KG1 (cell line): ENCODE measurements at regions not wholly inside any gene's neighbourhood (a gene's known extent, or its start where the extent isn't known, plus 50 kb on each side); places are given as distances from the start of the nearest gene placed in this dataset.
"Not testable (repeated sequence)": the region's sequence is repeated elsewhere in the genome, so short reads cannot be mapped to it uniquely, and the experiment has no call there.

Source experiments
- DNase-seq: peaks from one replicate; lab custom pipeline; 2025; lab: John Stamatoyannopoulos, UW

DNA sequence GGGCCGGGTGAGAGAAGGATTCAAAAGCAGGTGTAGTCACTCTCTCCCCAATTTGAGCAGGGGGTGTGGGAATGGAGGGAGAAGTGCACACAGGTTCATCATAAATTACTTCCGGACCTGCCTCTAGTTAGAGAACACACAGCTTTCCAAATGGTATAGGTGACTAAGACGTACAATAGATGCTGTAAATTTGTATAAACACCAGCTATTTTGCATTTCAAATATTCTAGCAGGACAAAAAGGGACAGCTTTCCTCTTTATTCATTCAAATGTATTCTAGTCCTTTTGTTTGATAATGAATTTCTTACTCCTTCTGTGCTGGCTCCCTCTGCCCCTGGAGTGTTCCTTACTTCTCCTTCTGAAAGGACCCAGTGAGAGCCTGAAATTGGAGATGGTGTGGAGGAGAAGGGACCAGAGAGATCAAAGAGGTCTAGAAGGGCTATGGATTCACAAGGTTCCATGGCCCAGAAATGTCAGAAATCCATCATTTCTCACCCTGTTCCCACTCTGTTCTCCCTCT is 53.2 kb upstream of the SH3BP4 start:
- DNase-seq, result no peak

DNA sequence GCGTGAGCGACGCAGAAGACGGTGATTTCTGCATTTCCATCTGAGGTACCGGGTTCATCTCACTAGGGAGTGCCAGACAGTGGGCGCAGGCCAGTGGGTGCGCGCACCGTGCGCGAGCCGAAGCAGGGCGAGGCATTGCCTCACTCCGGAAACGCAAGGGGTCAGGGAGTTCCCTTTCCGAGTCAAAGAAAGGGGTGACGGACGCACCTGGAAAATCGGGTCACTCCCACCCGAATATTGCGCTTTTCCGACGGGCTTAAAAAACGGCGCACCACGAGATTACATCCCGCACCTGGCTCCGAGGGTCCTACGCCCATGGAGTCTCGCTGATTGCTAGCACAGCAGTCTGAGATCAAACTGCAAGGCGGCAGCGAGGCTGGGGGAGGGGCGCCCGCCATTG is 63.4 kb upstream of the SH3BP4 start:
- DNase-seq, result not testable (repeated sequence)

DNA sequence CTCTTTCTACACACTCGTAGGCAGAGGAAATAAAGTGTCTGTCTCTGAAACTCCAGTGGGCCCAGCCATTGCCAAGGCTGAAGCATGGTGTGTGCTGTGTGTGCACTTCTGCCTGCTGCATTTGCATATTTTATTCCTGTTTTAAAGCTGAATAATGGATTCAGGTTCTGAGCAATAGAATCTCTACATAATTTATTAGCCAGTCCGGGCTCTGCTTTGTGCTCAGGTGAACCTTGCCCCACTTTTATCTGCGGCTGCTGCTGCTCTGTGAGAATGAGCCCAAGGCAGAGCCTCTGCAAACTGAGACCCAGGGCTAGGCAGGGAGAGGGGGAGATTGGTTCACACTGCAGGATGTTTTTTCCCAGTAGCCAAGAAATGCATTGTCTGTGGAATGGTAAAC is 64.6 kb upstream of the SH3BP4 start:
- no peak for DNase-seq

DNA sequence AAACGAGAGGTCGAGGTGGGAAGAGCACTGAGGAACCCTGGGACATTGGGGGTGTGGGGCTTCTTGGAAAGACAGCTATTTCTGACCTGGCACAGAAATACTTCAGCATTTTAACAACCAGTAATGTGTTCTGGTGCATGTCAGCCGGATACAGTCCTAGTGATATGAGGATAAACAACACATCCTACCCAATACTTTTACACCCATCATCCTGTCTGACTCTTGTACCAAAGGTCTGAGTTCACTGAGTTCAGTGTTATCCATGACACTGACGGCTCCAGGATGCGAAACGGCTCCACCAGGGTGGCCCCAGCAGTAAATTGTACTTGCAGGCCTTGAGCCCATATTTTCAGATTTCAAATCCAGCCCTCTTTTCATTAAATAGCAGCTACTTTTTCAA is 65.9 kb upstream of the SH3BP4 start:
- DNase-seq, result no peak

DNA sequence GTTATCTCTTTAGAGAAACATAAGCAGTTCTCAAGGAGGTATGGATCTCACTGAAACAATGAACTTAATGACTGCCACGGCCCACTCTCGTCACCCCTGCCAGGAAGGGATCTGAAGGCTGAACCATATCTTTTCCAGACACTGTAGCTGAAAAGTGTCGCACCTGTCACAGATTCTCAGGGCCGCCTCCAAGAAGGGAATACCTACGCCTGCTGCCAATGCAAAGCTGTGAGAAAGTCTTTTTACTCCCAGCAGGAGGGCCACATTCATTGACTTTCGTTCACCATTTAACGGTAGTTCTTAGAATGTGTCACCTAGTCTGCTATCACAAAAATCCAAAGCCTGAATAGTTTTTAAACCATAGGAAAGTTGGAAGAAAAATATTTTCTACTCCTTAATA is 66.7 kb upstream of the SH3BP4 start:
- no peak for DNase-seq

DNA sequence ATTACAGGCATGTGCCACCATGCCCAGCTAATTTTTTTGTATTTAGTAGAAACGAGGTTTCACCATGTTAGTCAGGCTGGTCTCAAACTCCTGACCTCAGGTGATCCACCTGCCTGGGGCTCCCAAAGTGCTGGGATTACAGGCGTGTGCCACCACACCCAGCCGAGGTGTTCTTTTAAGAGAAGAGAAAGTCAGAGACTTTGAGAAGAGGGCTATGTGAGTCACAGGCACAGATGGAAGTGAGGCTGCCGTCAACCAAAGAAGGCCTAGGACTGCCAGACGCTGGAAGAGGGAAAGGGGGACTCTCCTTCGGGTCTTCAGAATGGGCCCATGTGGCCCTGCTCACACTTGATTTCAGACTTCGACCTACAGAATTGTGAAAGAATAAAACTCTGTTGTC is 67.2 kb upstream of the SH3BP4 start:
- no peak for DNase-seq

DNA sequence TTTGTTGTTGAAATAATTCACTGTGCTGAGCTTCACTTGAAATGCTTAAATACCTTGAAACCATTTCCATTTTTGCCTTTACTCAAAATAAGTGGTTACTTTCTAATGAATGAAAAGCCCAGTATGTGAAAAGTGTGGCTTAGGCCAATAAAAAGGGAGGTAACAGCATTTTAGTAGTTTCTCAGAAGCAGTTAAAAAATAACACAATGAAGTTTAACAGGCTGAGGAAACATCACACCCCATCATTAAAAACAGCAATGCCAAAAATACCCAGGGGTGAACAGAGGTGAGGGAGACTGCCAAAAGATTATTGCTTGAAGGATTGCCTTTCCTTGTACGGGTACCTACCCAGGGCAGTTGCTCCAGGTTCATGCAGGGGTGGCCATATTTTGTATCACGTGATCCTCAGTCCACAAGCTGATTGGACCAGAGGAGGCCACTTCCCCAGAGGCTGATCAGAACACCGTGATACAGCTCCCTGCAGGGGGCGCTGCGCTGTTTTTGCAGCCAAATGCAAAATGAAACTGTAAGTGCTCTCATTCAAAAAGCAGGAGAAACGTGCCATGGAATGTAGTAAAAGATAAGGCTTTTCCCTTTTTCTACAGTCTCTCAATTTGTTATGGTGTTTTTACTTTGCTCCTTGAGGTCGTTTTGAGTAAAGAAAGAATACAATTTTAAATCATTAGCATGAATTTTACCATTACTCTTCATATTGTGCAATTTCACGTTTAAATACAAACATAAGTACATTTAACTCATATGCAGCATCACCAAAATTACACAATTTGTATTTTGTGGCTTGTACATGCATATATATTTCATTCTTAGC is 70.2 kb upstream of the SH3BP4 start:
- no peak for DNase-seq

DNA sequence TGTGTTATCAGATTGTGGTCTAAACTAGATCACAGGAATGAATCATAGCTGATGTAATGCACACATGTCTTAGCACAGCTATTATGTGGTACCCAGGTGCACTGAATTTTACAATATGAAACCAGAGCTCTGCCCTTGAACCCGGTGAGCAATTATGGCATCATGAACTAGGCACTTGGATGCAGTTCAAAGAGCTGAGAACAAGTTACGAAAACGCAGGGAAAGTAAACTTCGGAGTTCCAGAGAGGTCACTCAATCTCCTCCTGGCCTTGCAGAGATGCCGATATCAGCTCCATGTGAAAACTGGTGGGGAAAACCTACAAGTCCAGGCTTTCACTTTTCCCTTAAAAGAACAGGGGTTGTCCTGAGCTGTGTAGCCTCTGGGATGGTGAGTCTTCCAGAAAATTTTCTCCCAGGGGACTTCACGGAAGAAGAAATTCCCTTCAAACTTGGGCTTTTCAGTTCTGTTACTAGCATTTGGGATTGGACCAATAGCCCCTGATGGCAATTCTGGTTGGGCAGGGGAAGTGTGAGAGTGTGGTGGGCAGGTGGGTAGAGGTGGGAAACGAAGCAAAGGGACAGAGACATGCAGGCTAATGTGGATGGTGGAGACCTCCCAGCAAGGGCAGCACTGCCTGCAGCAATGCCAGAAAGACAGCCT is 71.1 kb upstream of the SH3BP4 start:
- DNase-seq, result no peak

DNA sequence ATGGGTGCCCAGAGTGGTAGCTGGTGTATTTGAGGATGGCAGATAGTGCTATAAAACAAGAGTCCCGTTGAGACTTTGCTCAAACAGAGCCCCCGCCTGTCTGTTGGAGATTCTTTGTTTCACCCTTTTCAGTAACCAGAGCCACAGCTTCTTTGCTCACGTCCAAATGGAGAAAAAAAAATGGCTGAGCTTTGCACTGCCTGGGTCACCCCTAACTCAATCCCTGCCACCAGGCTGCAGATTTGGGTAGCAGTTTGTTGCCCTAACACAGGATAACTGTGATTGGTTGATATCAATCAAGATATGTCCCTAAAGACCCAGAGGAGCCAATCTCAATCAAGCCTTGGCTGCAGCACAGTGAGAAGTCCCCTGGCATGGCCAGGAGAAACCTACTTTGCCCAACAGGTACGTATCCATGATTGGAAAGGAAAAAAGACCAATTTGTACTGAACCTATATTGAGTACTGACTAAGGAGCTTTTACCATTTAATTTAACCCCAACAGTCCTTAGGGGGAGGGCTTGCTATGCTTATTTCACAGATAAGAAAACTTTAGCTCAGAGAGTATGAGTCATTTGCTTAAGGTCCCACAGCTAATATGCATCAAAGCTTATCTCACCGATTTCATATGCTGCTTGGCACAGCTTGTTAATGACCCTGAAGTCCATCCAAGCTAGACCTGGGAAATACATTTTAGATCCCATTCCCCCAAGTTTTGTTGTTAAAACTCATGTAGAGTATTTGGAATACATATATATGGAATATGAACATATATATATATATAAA is 72.0 kb upstream of the SH3BP4 start:
- no peak for DNase-seq

DNA sequence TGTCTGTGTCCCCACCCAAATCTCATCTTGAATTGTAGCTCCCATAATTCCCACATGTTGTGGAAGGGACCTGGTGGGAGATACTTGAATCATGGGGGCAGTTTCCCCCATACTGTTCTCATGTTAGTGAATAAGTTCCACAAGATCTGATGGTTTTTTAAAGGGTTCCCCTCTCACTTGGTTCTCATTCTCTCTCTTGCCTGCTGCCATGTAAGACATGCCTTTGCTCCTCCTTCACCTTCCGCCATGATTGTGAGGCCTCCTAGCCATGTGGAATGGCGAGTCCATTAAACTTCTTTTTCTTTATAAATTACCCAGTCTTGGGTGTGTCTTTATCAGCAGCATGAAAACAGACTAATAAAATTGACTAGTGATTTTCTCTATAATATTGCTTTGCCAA is 75.2 kb upstream of the SH3BP4 start:
- DNase-seq, result not testable (repeated sequence)

DNA sequence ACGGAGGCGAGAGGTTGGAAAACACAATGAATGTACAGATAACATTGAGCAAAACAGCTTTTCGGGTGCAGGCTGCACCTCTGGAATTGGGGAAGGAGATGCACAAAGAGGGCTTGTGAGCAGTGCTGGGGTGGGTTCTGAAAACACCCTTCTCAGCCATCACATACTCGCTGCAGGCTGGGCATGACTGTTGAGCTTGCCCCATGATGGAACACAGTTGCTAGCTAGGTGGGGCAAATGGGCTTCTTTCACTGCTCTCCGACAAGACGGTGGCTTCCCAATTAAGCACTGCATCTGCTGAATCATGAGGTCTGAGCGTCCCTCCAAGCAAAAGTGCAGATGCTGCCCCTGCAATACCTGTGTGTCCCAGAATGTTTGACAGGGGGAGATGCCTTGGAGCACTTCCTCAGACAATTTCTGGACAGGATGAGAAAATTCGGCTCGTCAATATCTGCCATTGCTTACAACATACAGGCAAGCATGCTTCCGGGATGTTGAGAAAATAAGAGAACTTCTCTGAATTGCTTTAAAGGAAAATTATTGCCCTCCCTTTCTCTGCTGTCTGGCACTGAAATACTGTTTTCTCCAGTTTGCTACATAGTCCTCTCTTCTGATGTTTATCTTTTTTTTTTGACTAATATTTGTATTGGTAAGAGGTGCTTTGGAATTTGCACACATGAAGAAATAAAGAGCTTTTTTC is 77.3 kb upstream of the SH3BP4 start:
- no peak for DNase-seq

DNA sequence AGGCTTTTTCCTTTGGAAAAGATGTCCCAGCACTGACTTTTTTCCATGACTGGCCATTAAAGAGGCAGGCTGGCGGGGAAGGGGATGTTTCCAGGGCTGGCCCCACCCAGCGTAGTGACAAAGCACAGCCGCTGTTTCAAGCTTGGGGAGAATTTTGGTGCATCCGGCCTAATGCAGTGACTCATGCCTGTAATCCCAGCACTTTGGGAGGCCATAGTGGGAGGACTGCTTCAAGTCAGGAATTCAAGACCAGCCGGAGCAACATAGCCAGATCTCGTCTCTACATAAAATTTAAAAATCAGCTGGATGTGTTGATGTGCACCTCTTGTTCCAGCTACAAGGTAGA is 78.0 kb upstream of the SH3BP4 start:
- no peak for DNase-seq

DNA sequence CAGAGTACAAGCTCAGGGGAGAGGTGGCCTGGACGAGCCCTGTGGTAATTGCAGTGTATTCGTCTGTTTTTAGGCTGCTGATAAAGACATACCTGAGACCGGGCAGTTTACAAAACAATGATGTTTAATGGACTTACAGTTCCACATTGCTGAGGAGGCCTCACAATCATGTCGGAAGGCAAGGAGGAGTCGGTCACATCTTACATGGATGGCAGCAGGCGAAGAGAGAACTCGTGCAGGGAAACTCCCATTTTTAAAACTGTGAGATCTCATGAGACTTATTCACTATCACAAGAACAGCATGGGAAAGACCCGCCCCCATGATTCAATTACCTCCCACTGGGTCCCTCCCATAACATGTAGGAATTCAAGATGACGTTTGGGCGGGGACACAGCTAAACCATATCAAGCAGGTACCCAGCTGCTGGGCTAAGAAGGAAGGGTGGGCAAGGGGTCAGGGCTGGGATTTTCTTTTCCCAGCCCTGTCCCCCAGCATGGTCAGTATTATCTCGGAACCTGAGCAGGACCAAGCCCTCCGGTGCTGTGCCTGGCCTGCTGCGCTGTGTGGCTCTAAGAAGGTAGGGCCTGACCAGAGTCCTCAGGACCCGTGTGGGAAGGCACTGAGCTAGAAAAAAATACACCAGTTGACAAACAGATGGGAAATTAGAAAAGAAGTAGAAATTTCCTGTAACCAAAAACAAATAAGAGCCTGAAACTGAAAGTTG is 78.6 kb upstream of the SH3BP4 start:
- DNase-seq, result no peak

DNA sequence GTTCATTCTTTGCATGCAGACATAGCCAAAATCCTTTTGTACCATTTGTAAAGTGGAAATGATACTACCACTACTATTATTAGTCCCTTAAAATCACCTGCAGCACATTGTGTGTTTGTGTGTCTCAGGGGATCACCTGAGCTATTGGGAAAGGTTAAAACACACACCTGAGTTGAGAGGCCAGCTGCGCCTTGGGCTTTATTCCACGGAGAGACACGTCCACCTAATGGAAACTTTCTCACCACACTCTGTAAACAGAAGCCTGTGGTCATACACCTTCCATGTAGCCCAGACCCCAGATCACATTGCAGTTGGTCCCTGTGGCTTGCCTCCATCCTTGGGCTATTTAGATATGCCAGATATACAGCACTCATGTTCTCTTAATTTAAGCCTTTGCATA is 81.8 kb upstream of the SH3BP4 start:
- DNase-seq, result no peak

DNA sequence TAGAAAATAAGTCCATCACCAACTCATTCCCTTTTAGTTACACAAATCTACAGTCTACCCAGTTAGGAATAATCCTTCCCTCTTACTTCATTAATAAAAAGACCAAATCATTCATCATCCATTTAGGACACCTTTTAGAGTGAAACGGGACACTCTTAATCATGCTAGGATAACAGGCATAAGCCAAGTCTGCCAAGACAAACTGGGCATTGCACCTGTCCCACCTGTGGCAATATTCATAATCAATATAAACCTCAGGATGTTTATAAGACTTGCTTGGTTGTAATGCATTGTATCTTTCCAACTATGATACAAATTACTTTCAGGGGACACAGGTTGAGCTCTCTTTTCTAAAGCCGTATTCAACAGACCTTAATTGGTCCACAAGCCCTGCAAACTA is 82.7 kb upstream of the SH3BP4 start:
- DNase-seq, result no peak

DNA sequence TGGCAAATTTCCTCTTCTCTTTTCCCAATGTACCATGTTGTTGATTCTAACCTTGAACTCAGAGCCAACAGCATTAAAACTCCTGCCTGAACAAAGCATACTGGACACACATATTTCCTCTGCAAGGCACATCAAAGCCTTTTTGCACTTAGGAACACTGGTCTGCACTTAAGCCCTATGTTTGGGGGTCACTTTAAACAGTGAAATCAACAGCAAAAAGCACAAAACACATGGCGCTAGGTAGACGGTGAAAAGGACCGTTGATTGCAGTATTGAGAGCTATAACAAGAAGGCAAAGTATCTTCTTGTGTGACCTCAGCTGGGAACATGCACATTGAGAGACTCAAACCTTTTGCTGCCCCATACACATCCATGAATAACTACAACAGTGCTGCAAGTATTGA is 83.9 kb upstream of the SH3BP4 start:
- no peak for DNase-seq

DNA sequence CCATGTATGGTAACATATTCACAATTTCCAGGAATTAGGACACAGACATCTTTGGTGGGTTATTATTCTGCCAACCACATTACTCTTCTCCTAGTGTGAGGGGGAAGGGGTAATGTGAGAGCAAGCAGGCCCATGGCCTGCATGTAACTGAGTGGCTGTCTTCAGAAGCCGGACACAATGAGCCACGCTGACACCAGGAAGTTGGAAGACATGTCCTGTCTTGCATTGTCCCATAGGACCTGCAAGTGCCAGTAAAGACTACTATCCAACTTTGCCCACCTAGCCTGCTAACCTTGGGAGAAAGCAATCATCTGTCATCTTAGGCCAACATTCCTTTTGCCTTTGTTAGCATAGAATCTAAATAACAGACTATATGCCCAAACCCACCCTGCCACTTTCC is 86.2 kb upstream of the SH3BP4 start:
- DNase-seq, result no peak

DNA sequence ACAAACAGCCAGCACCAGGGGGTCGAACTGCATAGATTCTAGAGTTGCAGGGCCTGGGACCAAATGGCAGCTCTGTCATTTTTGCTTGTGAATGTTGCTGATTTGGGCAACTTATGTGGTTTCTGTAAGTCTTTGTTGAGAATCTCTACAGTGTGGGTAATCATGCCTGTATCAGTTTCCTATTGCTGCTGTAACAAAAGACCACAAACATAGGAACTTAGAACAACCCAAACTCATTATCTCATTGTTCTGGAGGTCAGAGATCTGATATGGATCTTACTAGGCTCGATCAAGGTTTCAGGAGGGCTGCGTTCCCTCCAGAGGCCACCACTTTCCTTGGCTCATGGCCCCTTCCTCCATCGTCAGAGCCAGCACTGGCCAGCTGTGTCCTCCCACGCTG is 86.8 kb upstream of the SH3BP4 start:
- no peak for DNase-seq

DNA sequence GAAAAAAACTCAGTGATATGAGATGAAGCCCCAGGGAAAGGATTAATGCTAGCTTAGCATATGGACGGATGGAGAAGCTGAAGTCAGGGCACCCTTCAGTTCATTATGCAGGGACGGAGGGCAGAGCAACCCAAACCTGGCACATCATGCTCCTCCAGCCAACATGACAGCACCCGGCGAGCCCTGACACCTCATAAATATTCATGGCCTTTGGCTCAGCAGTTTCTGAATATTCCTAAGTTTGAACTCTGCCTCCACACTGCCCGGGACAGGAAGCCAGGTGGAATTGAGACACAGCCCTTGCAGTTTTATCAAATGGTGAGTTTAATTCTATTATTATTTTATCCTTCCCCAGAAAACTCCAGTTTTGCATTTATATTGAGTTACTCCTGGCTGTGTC is 87.3 kb upstream of the SH3BP4 start:
- no peak for DNase-seq

DNA sequence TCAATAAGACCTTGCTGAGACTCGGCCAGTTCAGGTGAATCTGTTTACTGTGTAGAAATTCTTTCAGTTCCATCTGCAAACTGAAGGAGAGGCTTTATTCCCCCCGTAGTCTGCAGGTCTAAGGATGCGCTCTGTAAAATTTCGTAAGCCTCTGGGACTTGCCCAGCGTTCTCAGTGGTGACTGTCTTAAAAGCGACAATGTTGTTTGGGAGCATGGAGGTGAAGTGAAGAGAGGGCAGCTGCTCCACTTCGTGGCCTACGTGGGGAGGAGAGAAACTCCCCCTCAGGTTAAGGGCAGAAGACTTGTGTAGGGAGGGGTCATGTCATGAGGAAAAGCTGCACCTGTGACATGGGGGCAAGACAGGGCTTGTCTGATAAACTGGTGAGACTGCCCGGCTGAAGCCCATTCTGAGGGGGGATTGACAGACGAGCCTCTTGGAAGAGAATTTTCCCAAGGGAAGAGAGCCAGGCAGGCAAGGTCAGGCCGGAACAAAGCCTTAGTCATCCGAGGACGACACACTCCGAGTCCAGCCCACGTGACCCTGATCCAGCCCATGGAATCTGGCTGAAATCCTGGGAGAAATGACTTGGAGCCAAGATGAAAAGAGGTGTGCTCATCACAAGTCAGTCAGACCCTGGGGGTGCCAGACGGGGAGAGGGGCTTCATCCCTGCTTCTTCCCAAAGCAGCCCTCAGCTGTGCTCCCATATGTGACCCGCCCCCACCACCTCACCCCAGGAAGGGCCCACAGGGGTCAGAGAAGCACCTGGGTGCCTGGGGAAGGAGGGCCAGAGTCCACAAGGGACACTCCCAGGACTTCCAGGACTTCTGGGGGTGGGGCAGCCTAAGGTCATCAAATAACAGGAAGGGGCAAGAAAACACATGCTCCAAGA is 88.5 kb upstream of the SH3BP4 start:
- no peak for DNase-seq
